OCI-LY7 (cell line): ENCODE measurements at regions not wholly inside any gene's neighbourhood (a gene's known extent, or its start where the extent isn't known, plus 50 kb on each side); places are given as distances from the start of the nearest gene placed in this dataset.

Source experiments
- BruUV-seq: library from RNA; stranded (reverse); fragments of 400-500 nt; replicated peaks from 2 replicates; lab custom pipeline; 2021; lab: Mats Ljungman, UMichigan
- CTCF ChIA-PET: fragments of 300-600 bp; sonication (Branson Sonifier 250); formaldehyde crosslinking; loops from one replicate; lab custom pipeline; 2022; ENCODE audit warnings: antibody characterized with exemption; ENCODE audit not compliant: unreplicated experiment; lab: Charles Lee
- POLR2A ChIA-PET: fragments of 300-600 bp; sonication (Branson Sonifier 250); formaldehyde crosslinking; loops from one replicate; lab custom pipeline; 2022; ENCODE audit warnings: antibody characterized with exemption; lab: Charles Lee
- DNase-seq: peaks from one replicate; pipeline ENCODE4 v3.0.0-alpha.2; 2015; ENCODE audit warnings: low spot score
- H2AFZ ChIP-seq: fragments of 200-600 bp; sonication (generic), shearing (Covaris generic); 2 replicates; pipeline ENCODE4 v1.6.1; 2014; ENCODE audit warnings: mild to moderate bottlenecking, antibody characterized with exemption, low read length, moderate library complexity
- H3K27ac ChIP-seq: fragments of 200-600 bp; sonication (generic); 2 replicates; pipeline ENCODE4 v1.5.1; 2014; ENCODE audit warnings: mixed run types, low read depth, mild to moderate bottlenecking, moderate library complexity, low read length, inconsistent platforms; ENCODE audit not compliant: poor library complexity, severe bottlenecking
- H3K36me3 ChIP-seq: fragments of 200-600 bp; sonication (generic); 2 replicates; pipeline ENCODE4 v1.6.1; 2014; ENCODE audit warnings: mild to moderate bottlenecking, antibody characterized with exemption, low read length, moderate library complexity, mixed read lengths; ENCODE audit not compliant: insufficient read depth
- H3K4me1 ChIP-seq: fragments of 200-600 bp; sonication (generic); 2 replicates; pipeline ENCODE4 v1.5.1; 2014; ENCODE audit warnings: mild to moderate bottlenecking, low read length; ENCODE audit not compliant: insufficient read depth, poor library complexity, severe bottlenecking
- H3K4me2 ChIP-seq: fragments of 200-600 bp; sonication (generic); 2 replicates; pipeline ENCODE4 v1.6.1; 2014; ENCODE audit warnings: mild to moderate bottlenecking, low read length
- H3K4me3 ChIP-seq: fragments of 200-600 bp; sonication (generic); 2 replicates; pipeline ENCODE4 v1.5.1; 2014; ENCODE audit warnings: mild to moderate bottlenecking, low read depth, low read length; ENCODE audit not compliant: poor library complexity, severe bottlenecking
- H3K79me2 ChIP-seq: fragments of 200-600 bp; sonication (generic); 2 replicates; pipeline ENCODE4 v1.6.1; 2016; ENCODE audit warnings: low read depth, mild to moderate bottlenecking, low read length, moderate library complexity, mixed read lengths; ENCODE audit not compliant: insufficient read depth
- H3K9me2 ChIP-seq: fragments of 200-600 bp; sonication (generic); 2 replicates; pipeline ENCODE4 v1.6.1; 2016; ENCODE audit warnings: mild to moderate bottlenecking, low read length, mixed read lengths; ENCODE audit not compliant: insufficient read depth
- H3K9me3 ChIP-seq: fragments of 200-600 bp; sonication (generic); 2 replicates; pipeline ENCODE4 v1.6.1; 2014; ENCODE audit warnings: mild to moderate bottlenecking, mixed run types, low read length, mixed read lengths
- H4K20me1 ChIP-seq: fragments of 200-600 bp; sonication (generic); 2 replicates; pipeline ENCODE4 v1.6.1; 2014; ENCODE audit warnings: mild to moderate bottlenecking, antibody characterized with exemption, low read length, moderate library complexity, mixed read lengths; ENCODE audit not compliant: insufficient read depth
- CTCF ChIP-seq: fragments of 200-600 bp; sonication (generic); conservative IDR thresholded peaks from 2 replicates; pipeline ENCODE4 v1.5.1; 2014; ENCODE audit warnings: mild to moderate bottlenecking, antibody characterized with exemption, low read length, moderate library complexity, mixed read lengths
- EZH2phosphoT487 ChIP-seq: fragments of 200-600 bp; sonication (generic); IDR thresholded peaks from 2 replicates; pipeline ENCODE4 v1.6.1; 2018; ENCODE audit warnings: low read depth, borderline replicate concordance, mild to moderate bottlenecking, mixed run types, antibody characterized with exemption, low read length, moderate library complexity, mixed read lengths
- intact Hi-C: fragments of 100-400 bp; cut with micrococcal nuclease; formaldehyde crosslinking; loops from one replicate; pipeline ENCODE4 v1.10.0; 2022; ENCODE audit not compliant: unreplicated experiment

- Histone ChIP-seq H3K9me2 (no peaks in the 10 kb centered on the region), H2AFZ (no peak overlapping the region), H3K4me3 (no peak overlapping the region), H3K79me2 (no peaks in the 10 kb centered on the region), H3K4me1 (no peaks in the 10 kb centered on the region), H4K20me1 (no peaks in the 10 kb centered on the region), H3K4me2 (no peak overlapping the region), H3K27ac (no peak overlapping the region), H3K9me3 (no peaks in the 10 kb centered on the region), H3K36me3 (no peaks in the 10 kb centered on the region)
- intact Hi-C loops, result no loop called here
- no peak for DNase-seq
- ChIA-PET CTCF (no interaction called here), POLR2A (no interaction called here)
- no TSS peak for BruUV-seq
- no peak for TF ChIP-seq CTCF
- TF ChIP-seq EZH2phosphoT487, result no peak
Measured at GRCh38 chr1:83543222-83543973, 455.5 kb downstream of the TTLL7 start.

- DNase-seq, result no peak
- H3K79me2 ChIP-seq, result no peaks in the 10 kb centered on the region
- no peak overlapping the region for H2AFZ ChIP-seq
- H3K9me3 ChIP-seq, result no peaks in the 10 kb centered on the region
- H3K4me2 ChIP-seq, result no peak overlapping the region
- intact Hi-C loops, result no loop called here
- no peaks in the 10 kb centered on the region for H3K9me2 ChIP-seq
- no peak overlapping the region for H3K27ac ChIP-seq
- H3K36me3 ChIP-seq, result no peaks in the 10 kb centered on the region
- no peaks in the 10 kb centered on the region for H4K20me1 ChIP-seq
- no peak overlapping the region for H3K4me3 ChIP-seq
- POLR2A ChIA-PET, result interaction anchor here (0.7 to 2.2 kb wide), 2 partner anchors 21 to 441 kb away, joined by 3 to 4 read pairs; no protein-coding TSS in a partner anchor
- TF ChIP-seq CTCF, result no peak
- no peak for TF ChIP-seq EZH2phosphoT487
- CTCF ChIA-PET, result no interaction called here
- H3K4me1 ChIP-seq, result no peaks in the 10 kb centered on the region
- no TSS peak for BruUV-seq
Measured at GRCh38 chr1:83531521-83532309, 467.2 kb downstream of the TTLL7 start.

GRCh38 chr1:83530506-83530905, 468.4 kb downstream of the TTLL7 start:
- Histone ChIP-seq H3K4me3 (no peak overlapping the region), H3K36me3 (no peaks in the 10 kb centered on the region), H4K20me1 (no peaks in the 10 kb centered on the region), H3K9me3 (no peaks in the 10 kb centered on the region), H3K9me2 (no peaks in the 10 kb centered on the region), H3K4me2 (no peak overlapping the region), H3K79me2 (no peaks in the 10 kb centered on the region), H2AFZ (no peak overlapping the region), H3K4me1 (no peaks in the 10 kb centered on the region), H3K27ac (no peak overlapping the region)
- ChIA-PET POLR2A (no interaction called here), CTCF (no interaction called here)
- intact Hi-C loops, result no loop called here
- TF ChIP-seq CTCF (no peak), EZH2phosphoT487 (no peak)
- BruUV-seq, result no TSS peak
- no peak for DNase-seq
